HL-60/S4 treated with retinoic acid at 250 ng/mL for 4 days and 3 days (cell line): ENCODE measurements at regions not wholly inside any gene's neighbourhood (a gene's known extent, or its start where the extent isn't known, plus 50 kb on each side); places are given as distances from the start of the nearest gene placed in this dataset.

ENCODE experiments used
- in situ Hi-C: fragments of 300-500 bp; cut with MboI; formaldehyde crosslinking; loops from 2 replicates; pipeline ENCODE4 v1.7.0; 2022; ENCODE audit warnings: low sequenced_read_pairs

DNA sequence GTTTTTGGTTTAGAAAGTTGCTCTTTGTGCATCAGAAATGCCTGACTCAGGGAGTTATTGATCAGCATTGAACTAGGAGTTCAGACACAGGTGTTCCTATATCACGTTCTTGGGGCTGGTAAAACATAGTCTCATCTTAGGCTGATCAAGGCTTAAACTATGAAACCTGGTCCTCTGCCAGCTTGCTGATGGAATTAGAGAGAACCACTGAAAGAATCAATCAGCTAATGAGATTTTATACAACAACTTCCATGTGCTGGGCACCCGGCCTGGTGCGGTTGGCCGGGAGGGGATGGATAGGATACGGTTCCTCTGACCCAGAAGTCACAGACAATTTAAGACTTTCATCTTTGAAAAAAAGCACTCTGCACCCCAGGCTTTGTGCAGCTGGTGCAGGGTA lies 164.9 kb downstream of the RDH14 start:
- in situ Hi-C loops: no loop called here

DNA sequence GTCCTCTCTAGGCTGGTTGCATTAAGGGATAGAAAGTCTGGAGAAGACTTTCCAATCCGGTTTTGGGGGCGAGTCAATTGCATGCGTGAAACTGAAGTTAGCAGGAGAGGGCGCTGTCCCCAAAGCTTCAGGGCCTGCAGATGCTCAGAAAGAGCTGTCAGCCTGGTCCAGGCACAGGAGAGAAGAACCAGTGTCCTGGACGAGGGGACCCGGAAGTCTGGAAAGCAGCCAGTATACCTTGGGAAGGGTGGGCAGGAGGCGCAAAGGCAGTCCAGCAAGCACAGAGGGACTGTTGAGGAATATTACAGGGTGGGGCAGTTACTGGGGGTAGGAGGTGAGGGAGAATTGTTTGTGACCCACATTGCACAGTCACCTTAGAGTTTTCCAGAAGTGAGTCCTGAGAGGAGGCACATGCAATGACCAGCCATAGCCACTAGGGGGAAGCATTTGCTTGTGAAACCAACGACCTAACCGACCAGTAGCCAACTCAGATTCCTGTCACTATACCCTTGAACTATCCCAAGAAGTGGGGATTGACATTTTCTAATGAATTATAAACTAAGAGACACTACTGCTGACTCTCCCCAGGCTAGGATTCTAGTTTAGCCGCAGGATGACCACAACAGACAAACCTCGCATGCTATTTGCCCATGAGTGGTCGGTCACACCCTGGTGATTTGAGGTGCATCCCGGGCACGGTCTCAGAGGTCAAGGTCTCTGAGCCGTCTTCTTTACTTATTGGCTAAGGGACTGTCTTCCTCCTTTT lies 172.8 kb downstream of the RDH14 start:
- in situ Hi-C loops: no loop called here

DNA sequence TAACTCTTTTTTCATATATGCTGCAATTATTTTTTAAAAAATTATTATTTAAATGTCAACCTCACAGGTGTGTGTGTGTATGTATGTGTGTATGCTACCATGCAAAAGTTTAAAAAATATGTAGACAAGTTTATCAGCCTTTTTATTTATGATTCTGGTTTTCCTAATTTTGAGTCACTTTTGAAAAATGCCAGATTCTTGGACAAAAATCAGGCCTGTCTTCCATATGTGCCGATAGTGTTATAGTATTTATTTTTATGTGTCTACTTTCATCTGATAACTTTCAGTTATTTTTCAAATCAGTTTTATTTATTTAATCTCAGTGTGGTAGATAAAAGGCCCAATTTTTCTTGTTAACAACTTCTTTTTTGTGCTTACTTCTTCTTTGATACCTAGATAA lies 176.2 kb downstream of the RDH14 start:
- in situ Hi-C loops: no loop called here

DNA sequence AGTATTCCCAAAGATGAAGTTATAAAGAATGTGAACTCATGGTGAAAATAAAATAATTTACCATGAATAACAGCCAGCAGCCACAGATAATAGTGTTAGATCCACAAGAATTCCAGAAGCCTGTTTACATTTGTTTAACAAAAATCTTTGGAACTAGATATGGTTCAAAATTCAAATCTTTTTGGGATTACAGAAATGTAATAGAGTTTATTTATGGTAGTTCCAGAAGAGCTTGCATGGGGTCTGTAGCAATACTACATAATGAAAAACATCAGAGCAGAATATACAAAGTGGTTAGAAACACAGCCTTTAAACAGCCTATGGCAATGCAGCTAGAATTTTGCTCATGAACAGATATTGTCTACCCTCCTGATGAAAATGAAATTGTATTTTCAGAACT lies 179.1 kb downstream of the RDH14 start:
- in situ Hi-C loops: no loop called here

DNA sequence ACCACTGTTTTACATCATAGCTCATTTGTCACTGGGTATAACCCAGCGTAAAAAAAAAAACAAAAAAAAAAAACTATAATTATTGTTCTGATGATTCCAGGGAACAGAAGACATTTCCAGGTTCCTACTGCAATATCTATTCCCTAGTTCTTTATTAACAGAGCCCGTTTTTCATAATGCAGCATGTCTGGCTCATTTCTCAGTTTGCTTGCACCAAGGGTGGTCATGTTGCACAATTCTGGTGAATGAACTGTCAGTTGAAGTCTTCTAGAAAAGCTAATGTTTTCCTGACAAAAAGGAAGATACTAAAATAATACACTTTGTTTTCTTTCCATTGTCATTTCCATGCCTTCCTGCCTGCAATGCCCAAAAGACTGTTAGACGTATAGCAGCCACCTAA lies 180.1 kb downstream of the RDH14 start:
- in situ Hi-C loops: no loop called here

DNA sequence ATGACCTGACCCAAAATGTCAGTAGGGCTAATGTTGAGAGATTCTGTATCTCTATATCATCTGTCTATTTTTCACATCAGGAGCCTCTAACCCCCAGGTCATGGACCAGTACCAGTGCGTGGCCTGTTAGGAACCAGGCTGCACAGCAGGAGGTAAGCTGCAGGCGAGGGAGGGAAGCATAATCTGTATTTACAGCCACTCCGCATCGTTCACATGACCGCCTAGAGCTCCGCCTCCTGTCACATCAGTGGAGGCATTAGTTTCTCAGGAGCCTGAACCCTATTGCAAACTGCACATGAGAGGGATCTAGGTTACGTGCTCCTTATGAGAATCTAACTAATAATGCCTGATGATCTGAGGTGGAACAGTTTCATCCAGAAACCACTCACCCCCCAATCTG lies 180.6 kb downstream of the RDH14 start:
- in situ Hi-C loops: no loop called here

DNA sequence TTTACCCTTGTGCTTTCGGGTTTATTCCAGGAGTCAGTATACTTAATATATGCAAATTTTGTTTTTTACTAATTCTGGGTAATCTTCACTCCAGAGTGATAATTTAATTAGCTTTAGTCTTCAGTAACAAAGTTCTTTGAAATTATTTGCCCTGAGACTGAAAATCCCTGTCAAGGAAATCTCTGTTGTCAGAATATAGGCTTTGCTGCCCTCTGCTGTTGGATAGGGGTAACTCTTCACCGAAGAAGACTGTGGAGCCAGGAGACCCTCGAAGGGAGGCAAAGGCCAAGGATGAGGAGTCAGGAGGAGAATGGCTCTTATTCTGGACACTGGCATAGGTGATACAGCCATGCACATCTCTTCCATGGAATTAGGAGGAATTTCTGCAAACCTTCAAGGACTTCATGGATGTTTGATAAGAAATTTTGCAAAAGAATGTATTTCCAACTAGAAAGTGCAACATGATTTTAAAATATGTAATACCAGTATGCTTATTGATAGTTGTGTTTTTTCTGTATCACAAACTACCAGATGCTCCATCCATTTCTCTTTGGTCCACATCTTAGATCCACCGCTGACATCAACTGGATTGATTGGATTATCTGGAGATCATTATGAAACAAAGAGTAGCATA lies 182.3 kb downstream of the RDH14 start:
- in situ Hi-C loops: no loop called here

DNA sequence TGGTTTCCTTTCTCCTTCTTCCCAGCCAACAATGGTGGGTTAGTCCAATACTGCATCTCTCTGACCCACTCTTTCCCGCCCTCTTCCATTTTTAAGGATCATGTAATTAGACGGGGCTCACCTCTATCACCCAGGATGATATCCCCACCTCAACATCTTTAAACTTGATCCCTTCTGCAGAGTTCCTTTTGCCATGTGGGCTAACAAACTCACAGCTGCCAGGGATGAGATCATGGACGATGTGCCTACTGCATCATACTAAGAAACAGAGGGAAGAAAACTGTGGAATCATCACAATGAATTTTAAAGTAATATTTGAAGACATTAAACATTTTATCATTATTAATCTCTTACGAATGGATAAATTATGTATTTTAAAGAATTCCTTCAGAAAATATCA lies 183.5 kb downstream of the RDH14 start:
- in situ Hi-C loops: no loop called here

DNA sequence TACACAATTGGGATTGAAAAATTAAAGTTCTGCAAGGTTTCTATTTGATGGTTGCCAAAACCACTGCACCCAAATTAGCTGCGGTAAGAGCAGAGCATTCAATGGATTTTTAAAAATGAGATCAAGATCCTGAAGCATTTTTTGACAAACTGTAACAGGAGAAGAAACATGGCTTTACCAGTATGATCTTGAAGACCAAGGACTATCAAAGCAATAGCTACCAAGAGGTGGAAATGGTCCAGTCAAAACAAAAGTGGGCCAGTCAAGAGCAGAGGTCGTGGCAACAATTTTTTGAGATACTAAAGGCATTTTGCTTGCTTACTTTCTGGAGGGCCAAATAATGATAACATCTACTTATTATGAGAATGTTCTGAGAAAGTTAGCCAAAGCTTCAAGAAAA lies 186.8 kb downstream of the RDH14 start:
- in situ Hi-C loops: no loop called here

DNA sequence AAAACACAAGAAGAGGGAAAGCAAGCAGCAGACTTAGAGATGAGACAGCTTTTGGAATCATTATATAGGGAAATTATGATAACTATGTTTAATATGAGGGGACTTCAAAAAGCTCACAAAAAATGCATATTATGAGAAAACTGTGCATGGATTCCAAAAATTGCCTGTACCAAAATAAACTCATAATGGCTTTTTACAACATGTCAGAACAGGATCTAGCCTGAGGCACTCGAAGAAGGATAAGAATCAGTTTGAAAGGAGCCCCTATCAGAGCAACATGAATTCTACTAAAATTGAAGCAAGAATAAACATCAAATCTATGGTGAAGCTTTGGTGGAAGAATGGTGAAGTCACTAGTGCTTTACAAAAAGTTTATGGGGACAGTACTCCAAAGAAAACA lies 187.4 kb downstream of the RDH14 start:
- in situ Hi-C loops: no loop called here

DNA sequence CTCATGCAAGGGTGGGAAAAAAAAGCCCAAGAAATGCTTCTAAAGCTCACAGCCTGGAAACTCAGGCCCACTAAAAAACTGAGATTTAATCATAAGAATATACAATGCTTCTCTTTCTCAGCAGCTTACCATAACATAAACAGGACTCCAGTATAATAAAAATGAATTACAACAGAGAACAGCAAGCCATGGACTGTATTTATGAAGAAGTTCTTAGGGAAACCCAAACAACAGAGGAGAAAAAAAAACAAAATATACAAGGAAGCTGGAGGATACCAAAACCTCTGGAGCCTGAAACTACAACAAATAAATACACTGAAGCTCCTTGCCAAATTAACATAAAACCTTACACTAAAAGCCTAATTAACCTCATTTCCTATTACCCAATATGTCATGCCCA lies 187.8 kb downstream of the RDH14 start:
- in situ Hi-C loops: no loop called here

DNA sequence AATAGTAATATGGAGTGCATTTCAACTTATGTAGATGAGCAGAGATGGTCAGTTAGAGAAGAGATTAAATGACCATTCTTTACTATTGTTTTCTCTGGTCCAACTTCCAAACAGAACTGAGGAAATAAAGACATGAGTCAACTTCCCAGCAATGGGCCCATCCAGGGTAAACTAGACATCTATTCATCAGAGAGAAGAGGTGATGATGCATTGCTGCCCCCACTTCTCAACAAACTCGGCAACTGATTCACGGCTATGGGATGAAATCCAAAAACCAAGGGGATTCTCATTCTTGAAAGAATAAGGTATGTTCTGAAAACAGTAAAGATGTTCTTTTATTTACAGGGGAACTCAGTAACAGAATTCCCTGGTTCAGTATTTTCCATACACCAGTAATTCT lies 190.7 kb downstream of the RDH14 start:
- in situ Hi-C loops: no loop called here

DNA sequence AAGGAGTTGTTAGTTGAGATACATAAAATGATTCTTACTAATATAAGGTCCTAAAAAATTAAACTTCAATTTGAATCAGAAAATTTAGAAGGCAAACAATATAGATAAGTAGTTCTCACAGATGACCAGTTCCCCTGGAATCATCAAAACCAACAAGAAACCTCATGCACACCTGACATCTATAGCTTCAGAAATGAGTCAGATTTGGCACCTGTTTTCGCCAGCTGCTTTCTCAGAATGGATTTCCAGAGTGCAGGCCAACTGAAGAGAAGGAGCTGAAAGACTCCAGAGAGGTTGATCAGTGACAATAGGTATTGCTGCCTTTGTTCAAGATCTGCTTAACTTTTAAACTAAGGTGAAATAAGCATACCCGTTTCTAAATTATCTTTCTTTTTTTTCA lies 192.4 kb downstream of the RDH14 start:
- in situ Hi-C loops: no loop called here

DNA sequence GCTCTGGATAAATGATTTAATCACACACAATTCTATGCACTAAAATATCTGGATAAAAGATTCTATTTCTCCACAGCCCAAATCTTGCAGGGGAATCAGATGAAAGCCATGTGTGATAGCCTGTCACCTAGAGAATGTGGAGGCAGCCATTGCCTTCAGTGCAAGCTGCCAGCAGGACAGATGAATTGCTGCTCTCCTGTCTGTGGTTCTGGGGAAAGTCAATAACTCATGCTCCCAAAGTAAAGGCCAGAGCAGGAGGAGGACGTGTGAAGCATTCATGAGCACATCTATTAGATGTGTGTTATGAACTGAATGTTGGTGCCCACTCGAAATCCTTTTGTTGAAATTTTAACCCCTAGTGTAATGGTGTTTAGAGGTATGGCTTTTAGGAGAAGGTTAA lies 195.1 kb downstream of the RDH14 start:
- in situ Hi-C loops: no loop called here

DNA sequence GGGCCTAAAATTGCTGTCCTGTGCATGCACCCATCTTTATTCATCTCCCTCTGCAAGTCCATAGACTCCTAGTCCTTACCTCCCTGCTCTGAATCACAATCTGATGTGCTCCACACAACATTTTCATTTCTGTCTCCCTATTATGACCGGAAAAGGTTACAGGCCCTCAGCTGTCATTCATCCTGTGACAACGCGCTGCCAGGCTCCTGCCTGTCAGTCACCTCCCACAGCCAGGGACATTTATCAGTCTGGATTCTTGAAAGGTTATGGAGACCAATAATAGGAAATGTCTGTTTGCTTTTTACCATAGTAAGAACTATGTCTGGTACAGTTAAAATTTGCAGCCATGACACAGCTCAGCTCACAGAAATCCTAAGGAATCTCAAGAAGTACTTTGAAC lies 197.1 kb downstream of the RDH14 start:
- in situ Hi-C loops: no loop called here

DNA sequence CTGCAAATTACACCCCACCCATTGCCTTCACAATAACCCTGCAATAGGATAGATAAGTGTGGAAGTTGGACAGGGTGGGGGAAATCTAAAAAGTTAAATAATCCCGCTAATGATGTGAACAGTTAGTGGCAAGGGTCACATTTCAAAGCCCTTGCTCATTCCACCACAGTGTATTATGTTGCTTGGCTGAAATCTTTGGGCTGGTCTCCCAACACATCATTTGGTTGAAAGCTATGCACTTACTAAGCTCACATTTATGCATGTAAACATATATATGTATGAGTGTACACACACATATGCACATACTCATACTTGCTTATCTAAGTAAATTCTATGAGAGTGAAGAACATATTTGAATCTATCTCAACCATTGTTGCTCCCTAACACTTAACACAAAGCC lies 197.8 kb downstream of the RDH14 start:
- in situ Hi-C loops: no loop called here

DNA sequence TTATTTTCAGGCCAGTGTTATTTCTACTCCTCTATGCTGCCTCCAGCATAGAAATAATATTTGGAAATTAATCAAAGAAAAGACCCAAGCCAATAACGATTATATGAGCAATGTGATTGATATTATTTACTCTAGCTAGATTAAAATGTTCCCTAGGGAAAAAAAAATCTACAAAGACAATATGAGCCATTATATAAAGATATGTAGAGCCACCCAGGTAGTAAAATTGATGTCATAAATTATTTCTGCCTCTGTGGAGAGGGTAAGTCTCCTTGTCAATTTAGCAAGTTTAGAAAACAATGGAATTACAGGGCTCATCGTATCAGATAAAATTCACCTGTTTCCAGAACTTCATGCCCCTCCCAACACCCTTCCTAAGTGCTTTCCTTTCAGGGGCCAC lies 202.9 kb downstream of the RDH14 start:
- in situ Hi-C loops: no loop called here

DNA sequence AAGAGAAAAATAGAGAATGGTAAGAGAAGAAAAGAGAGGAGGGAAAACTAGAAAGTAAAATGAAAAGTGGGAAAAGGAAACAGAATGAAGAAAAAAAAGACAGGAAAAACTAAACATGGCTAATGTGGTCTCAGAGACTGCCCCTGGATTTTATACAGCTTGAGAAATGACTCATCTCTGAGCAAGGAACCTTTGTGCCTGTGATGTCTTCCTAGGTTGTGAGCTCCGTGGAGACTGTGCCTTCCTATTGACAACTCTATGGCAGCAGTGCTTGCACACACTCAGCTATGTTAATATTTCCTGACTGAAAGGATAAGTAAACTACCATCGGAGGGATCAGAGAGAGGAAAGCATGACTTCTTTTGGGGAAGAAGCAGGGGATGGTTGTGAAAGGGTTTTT lies 203.8 kb downstream of the RDH14 start:
- in situ Hi-C loops: no loop called here

DNA sequence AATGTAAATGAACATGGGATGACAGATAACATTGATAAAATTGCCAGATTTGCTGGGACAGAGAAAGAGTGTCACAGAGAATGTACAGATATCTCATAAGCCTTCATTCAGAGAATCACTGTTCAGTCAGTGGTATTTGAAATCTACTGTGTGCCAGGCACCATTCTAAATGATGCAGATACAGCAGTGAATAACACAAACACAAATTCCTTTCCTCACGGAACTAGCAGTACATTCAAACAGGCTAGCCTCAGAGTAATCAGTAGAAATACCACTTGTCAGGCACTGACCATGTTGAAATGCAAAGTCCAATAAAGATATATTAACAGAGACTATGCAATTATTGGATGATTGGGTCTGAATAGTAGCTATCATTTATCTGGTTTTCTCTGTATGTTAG lies 211.0 kb downstream of the RDH14 start:
- in situ Hi-C loops: no loop called here

DNA sequence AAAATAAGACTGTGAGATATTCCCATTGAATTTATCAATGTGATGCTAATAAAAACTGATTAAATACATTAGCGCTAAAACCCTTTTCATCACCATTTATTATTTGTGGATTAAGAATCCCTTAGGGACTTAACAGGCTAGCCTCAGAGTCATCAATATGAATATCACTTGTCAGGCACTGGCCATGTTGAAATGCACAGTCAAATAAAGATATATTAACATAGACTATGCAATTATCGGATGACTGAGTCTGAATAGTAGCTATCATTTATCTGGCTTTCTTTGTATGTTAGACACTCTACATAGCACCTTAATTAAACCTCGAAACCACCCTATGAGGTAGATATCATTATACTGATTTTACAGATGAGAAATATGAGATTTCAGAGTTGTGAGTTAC lies 213.6 kb downstream of the RDH14 start:
- in situ Hi-C loops: no loop called here

DNA sequence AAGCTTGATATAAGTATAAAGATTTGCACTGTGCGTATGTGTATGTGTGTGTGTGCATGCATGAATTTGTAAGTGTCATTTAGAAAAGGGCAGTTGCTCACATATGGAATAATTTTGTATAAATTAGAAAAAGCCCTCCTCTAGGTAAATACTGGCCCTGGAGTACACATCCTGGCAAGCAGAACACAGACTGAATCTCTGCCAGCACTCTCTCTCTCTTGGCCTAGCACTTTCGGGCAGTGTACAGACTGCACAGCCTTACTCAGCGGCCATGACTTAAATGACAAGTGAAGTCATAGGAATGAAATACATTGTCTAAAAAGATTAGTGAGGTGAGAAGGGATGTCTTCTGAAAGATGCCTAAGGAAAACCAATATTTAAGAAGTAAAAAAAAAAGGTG lies 214.1 kb downstream of the RDH14 start:
- in situ Hi-C loops: no loop called here

DNA sequence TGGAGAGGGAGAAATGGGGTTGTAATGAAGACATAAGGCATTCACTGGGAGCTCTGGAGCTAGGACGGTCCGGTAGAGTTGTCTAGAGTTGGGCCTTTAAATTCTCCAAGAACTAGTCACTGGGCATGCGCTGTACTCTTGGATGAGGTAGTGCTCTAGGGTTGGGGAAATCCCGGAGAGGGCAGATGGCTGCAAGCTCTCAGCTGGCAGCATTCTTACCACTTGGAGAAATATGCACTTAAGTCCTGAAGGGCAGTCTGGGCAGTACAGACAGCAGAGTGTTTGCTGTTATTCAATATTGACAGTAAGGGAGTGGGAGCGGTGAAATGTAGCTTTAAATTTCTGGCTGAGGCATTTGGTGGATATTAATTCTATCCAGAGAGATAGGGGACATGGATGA lies 214.6 kb downstream of the RDH14 start:
- in situ Hi-C loops: no loop called here

DNA sequence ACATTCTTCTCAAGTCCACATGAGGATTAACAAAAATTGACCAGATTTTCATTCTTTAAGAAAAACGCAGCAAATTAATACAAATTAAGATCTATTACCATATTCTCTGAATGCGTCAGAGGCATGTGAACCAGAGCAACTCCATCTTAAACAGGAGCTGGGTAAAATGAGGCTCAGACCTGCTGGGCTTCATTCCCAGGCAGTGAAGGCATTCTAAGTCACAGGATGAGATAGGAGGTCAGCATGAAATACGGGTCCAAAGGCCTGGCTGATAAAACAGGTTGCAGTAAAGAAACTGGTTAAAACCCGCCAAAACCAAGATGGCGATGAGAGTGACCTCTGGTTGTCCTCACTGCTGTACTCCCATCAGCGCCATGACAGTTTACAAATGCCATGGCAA lies 217.6 kb downstream of the RDH14 start:
- in situ Hi-C loops: no loop called here
